H1 (cell line): ENCODE measurements at regions not wholly inside any gene's neighbourhood (a gene's known extent, or its start where the extent isn't known, plus 50 kb on each side); places are given as distances from the start of the nearest gene placed in this dataset.
"Not testable (repeated sequence)": the region's sequence is repeated elsewhere in the genome, so short reads cannot be mapped to it uniquely, and the experiment has no call there.

Source experiments
- CTCF ChIA-PET: fragments of 300-600 bp; sonication (Branson Sonifier 250); formaldehyde crosslinking; loops from one replicate; lab custom pipeline; 2021; ENCODE audit not compliant: partially characterized antibody; lab: Charles Lee
- POLR2A ChIA-PET: fragments of 300-600 bp; sonication (Branson Sonifier 250); formaldehyde crosslinking; loops from one replicate; lab custom pipeline; 2021; ENCODE audit warnings: inconsistent platforms; ENCODE audit not compliant: partially characterized antibody; lab: Charles Lee
- DNase-seq, 2 experiments: peaks; one replicate each; pipeline versions ENCODE4 v3.0.0 to v3.0.0-alpha.2; 2010 to 2022; ENCODE audit warnings: low spot score in 2 of 2, low read depth in 1 of 2, mixed read lengths in 1 of 2
- FAIRE-seq: peaks from 2 replicates; lab custom pipeline; 2011; peaks lifted over from hg19 to GRCh38; lab: Jason Lieb, UNC
- H2AFZ ChIP-seq: 2 replicates; pipeline ENCODE4 v1.8.1; 2012; ENCODE audit warnings: low read length, inconsistent platforms
- H2AK5ac ChIP-seq: 2 replicates; pipeline ENCODE4 v1.6.1; 2013; ENCODE audit warnings: low read depth, low read length
- H2BK120ac ChIP-seq: replicated peaks from 2 replicates; pipeline ENCODE3; 2013; ENCODE audit warnings: low read depth, low read length, inconsistent platforms
- H2BK12ac ChIP-seq: 2 replicates; pipeline ENCODE4 v1.6.1; 2013; ENCODE audit warnings: low read depth, low read length
- H2BK15ac ChIP-seq: 2 replicates; pipeline ENCODE4 v1.6.1; 2013; ENCODE audit warnings: low read length
- H2BK20ac ChIP-seq: 2 replicates; pipeline ENCODE4 v1.6.1; 2013; ENCODE audit warnings: low read length
- H2BK5ac ChIP-seq: 2 replicates; pipeline ENCODE4 v1.6.1; 2013; ENCODE audit warnings: low read depth, low read length
- H3K14ac ChIP-seq: 2 replicates; pipeline ENCODE4 v1.6.1; 2013; ENCODE audit warnings: inconsistent platforms; ENCODE audit not compliant: insufficient read length
- H3K18ac ChIP-seq: 2 replicates; pipeline ENCODE4 v1.6.1; 2013; ENCODE audit warnings: low read length; ENCODE audit errors: extremely low read depth
- H3K23ac ChIP-seq: 2 replicates; pipeline ENCODE4 v1.6.1; 2013; ENCODE audit warnings: inconsistent platforms; ENCODE audit not compliant: insufficient read length
- H3K23me2 ChIP-seq: 2 replicates; pipeline ENCODE4 v1.6.1; 2013; ENCODE audit warnings: low read depth, low read length
- H3K27ac ChIP-seq: 2 replicates; pipeline ENCODE4 v1.6.1; 2011; ENCODE audit warnings: low read depth, low read length, inconsistent platforms
- H3K27me3 ChIP-seq, 4 experiments: replicated peaks in 1 of 4; 1 replicate in 1 of 4; 2 replicates in 3 of 4; pipeline versions ENCODE4 v1.6.1 to v1.8.1; 2011 to 2013; ENCODE audit warnings: low read length in 3 of 4, mild to moderate bottlenecking in 3 of 4, inconsistent platforms in 2 of 4, mixed read lengths in 2 of 4, moderate library complexity in 1 of 4; ENCODE audit not compliant: control insufficient read depth in 3 of 4, insufficient read depth in 3 of 4; ENCODE audit errors: extremely low read depth in 1 of 4
- H3K36me3 ChIP-seq, 4 experiments: 2 replicates each; pipeline versions ENCODE4 v1.6.1 to v1.8.1; 2011 to 2013; ENCODE audit warnings: mild to moderate bottlenecking in 4 of 4, low read length in 3 of 4, moderate library complexity in 2 of 4, control low read depth in 1 of 4, inconsistent platforms in 1 of 4; ENCODE audit not compliant: insufficient read depth in 4 of 4, control insufficient read depth in 2 of 4
- H3K4ac ChIP-seq: replicated peaks from 2 replicates; pipeline ENCODE3; 2013; ENCODE audit warnings: low read length, low read depth, mixed read lengths, inconsistent platforms; ENCODE audit not compliant: insufficient read length
- H3K4me1 ChIP-seq, 4 experiments: replicated peaks in 1 of 4; 1 replicate in 1 of 4; 2 replicates in 3 of 4; pipeline versions ENCODE4 v1.6.1 to v1.8.1; 2011 to 2013; ENCODE audit warnings: low read length in 3 of 4, inconsistent platforms in 2 of 4, mixed read lengths in 1 of 4; ENCODE audit not compliant: insufficient read depth in 4 of 4, control insufficient read depth in 3 of 4
- H3K4me2 ChIP-seq, 2 experiments: 2 replicates each; pipeline versions ENCODE4 v1.6.1 to v1.8.1; 2011 to 2013; ENCODE audit warnings: low read depth in 2 of 2, low read length in 2 of 2, control low read depth in 1 of 2, inconsistent platforms in 1 of 2, mild to moderate bottlenecking in 1 of 2; ENCODE audit not compliant: insufficient read depth in 1 of 2
- H3K4me3 ChIP-seq, 4 experiments: fragments of 200-600, 300-600 bp in 1 of 4; sonication (generic), shearing (Covaris generic), sonication (Bioruptor Twin) in 1 of 4; 2 replicates each; pipeline versions ENCODE4 v1.5.1 to v1.8.1; 2011 to 2016; ENCODE audit warnings: low read length in 4 of 4, low read depth in 3 of 4, control low read depth in 2 of 4, inconsistent platforms in 2 of 4, mild to moderate bottlenecking in 2 of 4, mixed read lengths in 1 of 4, moderate library complexity in 1 of 4; ENCODE audit not compliant: insufficient read depth in 2 of 4; ENCODE audit errors: extremely low read depth in 1 of 4
- H3K56ac ChIP-seq: replicated peaks from 2 replicates; pipeline ENCODE3; 2013; ENCODE audit warnings: low read depth, mild to moderate bottlenecking, mixed read lengths, low read length, inconsistent platforms; ENCODE audit not compliant: insufficient read length
- H3K79me1 ChIP-seq: 2 replicates; pipeline ENCODE4 v1.6.1; 2013; ENCODE audit warnings: low read depth, low read length, control low read depth
- H3K79me2 ChIP-seq, 2 experiments: 2 replicates each; pipeline versions ENCODE4 v1.6.1 to v1.8.1; 2012 to 2013; ENCODE audit warnings: low read length in 2 of 2, mild to moderate bottlenecking in 2 of 2, inconsistent platforms in 1 of 2; ENCODE audit not compliant: insufficient read depth in 2 of 2, control insufficient read depth in 1 of 2
- H3K9ac ChIP-seq, 4 experiments: replicated peaks in 1 of 4; 1 replicate in 1 of 4; 2 replicates in 3 of 4; pipeline versions ENCODE4 v1.6.1 to v1.8.1; 2011 to 2013; ENCODE audit warnings: low read depth in 3 of 4, low read length in 3 of 4, control low read depth in 2 of 4, mild to moderate bottlenecking in 2 of 4, moderate library complexity in 2 of 4, inconsistent platforms in 1 of 4; ENCODE audit errors: extremely low read depth in 1 of 4
- H3K9me3 ChIP-seq, 2 experiments: 2 replicates each; pipeline versions ENCODE4 v1.6.1 to v1.8.1; 2012 to 2013; ENCODE audit warnings: mild to moderate bottlenecking in 2 of 2, moderate library complexity in 2 of 2, control low read depth in 1 of 2, inconsistent platforms in 1 of 2, low read depth in 1 of 2, low read length in 1 of 2, mixed read lengths in 1 of 2; ENCODE audit not compliant: insufficient read depth in 2 of 2
- H4K20me1 ChIP-seq, 2 experiments: replicated peaks in 1 of 2; 2 replicates each; pipeline versions ENCODE3 to v1.8.1; 2011 to 2013; ENCODE audit warnings: inconsistent platforms in 2 of 2, low read length in 2 of 2, mild to moderate bottlenecking in 1 of 2; ENCODE audit not compliant: insufficient read depth in 2 of 2, control insufficient read depth in 1 of 2
- H4K5ac ChIP-seq: 2 replicates; pipeline ENCODE4 v1.6.1; 2013; ENCODE audit warnings: low read length, low read depth, mixed read lengths, inconsistent platforms; ENCODE audit not compliant: insufficient read length
- H4K8ac ChIP-seq: 2 replicates; pipeline ENCODE4 v1.8.0; 2013; ENCODE audit warnings: mild to moderate bottlenecking, moderate library complexity, low read length, inconsistent platforms; ENCODE audit not compliant: insufficient read depth; ENCODE audit errors: extremely low read depth
- H4K91ac ChIP-seq: replicated peaks from 2 replicates; pipeline ENCODE3; 2013; ENCODE audit warnings: low read length, mixed read lengths, inconsistent platforms; ENCODE audit not compliant: insufficient read length
- BCL11A ChIP-seq, 2 experiments: IDR thresholded peaks; one replicate each; pipeline ENCODE4 v1.6.1; 2011; ENCODE audit warnings: low read depth in 2 of 2, low read length in 2 of 2, mild to moderate bottlenecking in 2 of 2
- JUN ChIP-seq: IDR thresholded peaks from 2 replicates; pipeline ENCODE4 v1.6.1; 2011; ENCODE audit warnings: low read depth, mild to moderate bottlenecking, improper control_type of control experiment, low read length
- POLR2AphosphoS5 ChIP-seq: IDR thresholded peaks from 2 replicates; pipeline ENCODE4 v1.6.1; 2011; ENCODE audit warnings: low read depth, low read length
- TBP ChIP-seq: IDR thresholded peaks from 2 replicates; pipeline ENCODE4 v1.6.1; 2011; ENCODE audit warnings: low read depth, low read length, improper control_type of control experiment
- WGBS, 2 experiments: shearing (Covaris generic) in 1 of 2; methylation state at CpG; one replicate each; pipeline versions ENCODE4 v1.1.6 to v1.1.7; 2013 to 2015; ENCODE audit warnings: low lambda C conversion rate in 2 of 2, mixed read lengths in 2 of 2, inconsistent platforms in 1 of 2, low coverage in 1 of 2, missing lambda C conversion rate in 1 of 2; ENCODE audit not compliant: insufficient replicate concordance in 2 of 2, insufficient coverage in 1 of 2, insufficient read length in 1 of 2; ENCODE audit errors: extremely low coverage in 1 of 2, missing lambda C conversion rate in 1 of 2; 5-methylcytosine and 5-hydroxymethylcytosine counted together
- TF ChIP-seq, protein P1 (sequence below): IDR thresholded peaks from 2 replicates; pipeline ENCODE4 v1.6.1; 2012; ENCODE audit warnings: inconsistent platforms

DNA sequence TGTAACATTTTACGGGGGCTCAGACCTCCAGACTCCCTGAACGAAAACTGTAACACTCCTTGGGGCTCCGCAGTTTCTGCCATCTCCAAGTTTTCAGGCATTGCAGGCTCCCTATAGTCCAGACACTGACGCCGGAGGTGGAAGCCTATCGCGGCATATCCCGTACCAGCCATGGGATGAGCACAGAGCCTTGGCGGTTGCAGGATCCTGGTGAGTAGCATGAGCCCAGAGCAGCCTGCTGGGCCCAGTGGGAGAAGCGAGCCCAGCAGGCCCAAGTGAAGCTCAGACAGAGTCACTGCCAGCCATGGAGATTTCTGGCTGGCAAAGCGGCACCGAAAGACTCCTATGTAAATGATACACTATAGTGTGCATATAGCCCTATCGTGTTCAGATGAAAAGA lies 446.8 kb downstream of the COL11A1 start (continued):
- TF ChIP-seq, protein P1, sequence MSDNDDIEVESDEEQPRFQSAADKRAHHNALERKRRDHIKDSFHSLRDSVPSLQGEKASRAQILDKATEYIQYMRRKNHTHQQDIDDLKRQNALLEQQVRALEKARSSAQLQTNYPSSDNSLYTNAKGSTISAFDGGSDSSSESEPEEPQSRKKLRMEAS, result no peak
- TF ChIP-seq POLR2AphosphoS5 (no peak), TBP (no peak), BCL11A (IDR thresholded peaks at IDR 0.05; ENCODE audit: low read depth in 2 of 2, low read length in 2 of 2) (no peak), JUN (no peak)
- TF ChIP-seq, all 59 proteins: peak for 0

DNA sequence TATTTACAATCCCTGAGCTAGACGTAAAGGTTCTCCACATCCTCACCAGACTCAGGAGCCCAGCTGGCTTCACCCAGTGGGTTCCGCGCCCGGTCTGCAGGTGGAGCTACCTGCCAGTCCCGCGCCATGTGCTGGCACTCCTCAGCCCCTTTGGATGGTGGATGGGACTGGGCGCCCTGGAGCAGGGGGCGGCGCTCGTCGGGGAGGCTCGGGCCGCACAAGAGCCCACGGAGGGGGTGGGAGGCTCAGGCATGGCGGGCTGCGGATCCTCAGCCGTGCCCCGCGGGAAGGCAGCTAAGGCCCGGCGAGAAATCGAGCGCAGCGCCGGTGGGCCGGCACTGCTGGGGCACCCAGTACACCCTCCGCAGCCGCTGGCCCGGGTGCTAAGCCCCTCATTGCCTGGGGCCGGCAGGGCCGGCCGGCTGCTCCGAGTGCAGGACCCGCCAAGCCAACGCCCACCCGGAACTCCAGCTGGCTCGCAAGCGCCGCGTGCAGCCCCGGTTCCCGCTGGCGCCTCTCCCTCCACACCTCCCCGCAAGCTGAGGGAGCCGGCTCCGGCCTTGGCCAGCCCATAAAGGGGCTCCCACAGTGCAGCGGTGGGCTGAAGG lies 448.3 kb downstream of the COL11A1 start:
- H3K23ac ChIP-seq, DNase-seq, H3K27ac ChIP-seq, H3K4me1 ChIP-seq, H3K56ac ChIP-seq, H2AK5ac ChIP-seq, H3K9me3 ChIP-seq, H2AFZ ChIP-seq, H3K79me2 ChIP-seq, H3K18ac ChIP-seq, H2BK120ac ChIP-seq, H3K4ac ChIP-seq, H3K14ac ChIP-seq, FAIRE-seq, H3K23me2 ChIP-seq, POLR2A ChIA-PET, H4K5ac ChIP-seq, H3K36me3 ChIP-seq, H3K4me3 ChIP-seq, H2BK15ac ChIP-seq, H3K9ac ChIP-seq, H4K91ac ChIP-seq, H3K27me3 ChIP-seq, H4K8ac ChIP-seq, H2BK12ac ChIP-seq, H4K20me1 ChIP-seq, H3K79me1 ChIP-seq, H2BK20ac ChIP-seq, H2BK5ac ChIP-seq, H3K4me2 ChIP-seq: not testable (repeated sequence)
- CTCF ChIA-PET, result interaction anchor here (0.8 to 1.3 kb wide), 3 partner anchors 11 to 852 kb away, joined by 3 to 4 read pairs (median 3); no protein-coding TSS in a partner anchor
- 93% methylated on average over 23 of the region's 47 CpGs; no CpG with 5 or more reads in 1 of the 2 experiments for WGBS, 2 experiments
